Urothelium cell line (cell line): ENCODE measurements at regions not wholly inside any gene's neighbourhood (a gene's known extent, or its start where the extent isn't known, plus 50 kb on each side); places are given as distances from the start of the nearest gene placed in this dataset.
A peak's percentile ranks its signal among the peaks of the same experiment; 100 is the strongest.
"Not testable (repeated sequence)": the region's sequence is repeated elsewhere in the genome, so short reads cannot be mapped to it uniquely, and the experiment has no call there.

Experiments used
- DNase-seq: peaks from one replicate; pipeline ENCODE4 v3.0.0; 2011; ENCODE audit warnings: low spot score, mixed read lengths
- FAIRE-seq: peaks from 2 replicates; lab custom pipeline; 2011; peaks lifted over from hg19 to GRCh38; lab: Jason Lieb, UNC

DNA sequence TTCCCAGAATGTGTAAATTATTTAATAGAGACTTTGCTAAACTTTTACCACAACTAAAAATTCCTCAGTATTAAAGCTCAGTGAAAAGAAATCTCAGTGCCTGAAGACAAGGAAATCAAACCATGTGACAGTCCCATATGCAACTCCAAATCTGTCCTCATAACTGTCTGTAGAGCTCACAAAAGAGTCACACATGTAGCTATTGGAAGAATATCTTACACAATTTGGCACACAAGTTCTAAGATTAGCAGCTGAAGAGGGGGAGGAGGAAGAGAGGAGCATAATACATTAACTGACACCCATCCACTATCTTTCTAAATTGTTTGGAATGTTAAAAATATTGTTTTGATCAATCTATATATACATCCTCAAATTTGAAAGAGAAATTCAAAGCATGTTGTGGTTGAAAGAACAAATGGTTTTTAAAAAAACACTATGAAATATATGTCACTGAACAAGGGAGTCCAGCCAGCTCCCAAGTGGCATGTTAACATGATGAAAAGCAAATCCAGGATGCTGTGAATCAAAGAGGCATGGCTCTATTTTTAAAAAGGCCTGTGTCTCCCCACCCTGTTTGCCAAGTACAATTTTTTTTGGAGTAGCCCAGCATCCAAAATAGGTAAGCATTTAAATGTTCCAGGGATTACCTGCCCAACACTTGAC, 126.3 kb upstream of the NANOGP8 start:
- FAIRE-seq (no peak), DNase-seq (no peak)

DNA sequence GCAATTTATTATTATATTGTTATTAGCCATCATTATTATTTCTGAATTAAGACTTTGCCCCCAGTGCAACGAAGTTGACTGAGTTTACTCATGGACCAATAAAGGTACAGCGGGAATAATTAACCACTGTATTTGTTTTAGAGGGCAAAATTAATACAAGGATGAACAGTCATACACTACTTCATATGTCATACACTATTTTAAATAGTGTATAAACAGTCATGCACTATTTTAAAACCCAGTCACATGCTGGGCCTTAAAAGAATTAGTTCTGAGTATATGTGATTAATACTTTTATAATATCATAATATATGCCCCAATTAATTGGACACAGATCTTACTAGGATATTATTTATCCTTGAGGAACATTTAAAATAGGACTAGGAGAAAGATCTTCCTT, 125.3 kb upstream of the NANOGP8 start:
- FAIRE-seq (no peak), DNase-seq (no peak)

DNA sequence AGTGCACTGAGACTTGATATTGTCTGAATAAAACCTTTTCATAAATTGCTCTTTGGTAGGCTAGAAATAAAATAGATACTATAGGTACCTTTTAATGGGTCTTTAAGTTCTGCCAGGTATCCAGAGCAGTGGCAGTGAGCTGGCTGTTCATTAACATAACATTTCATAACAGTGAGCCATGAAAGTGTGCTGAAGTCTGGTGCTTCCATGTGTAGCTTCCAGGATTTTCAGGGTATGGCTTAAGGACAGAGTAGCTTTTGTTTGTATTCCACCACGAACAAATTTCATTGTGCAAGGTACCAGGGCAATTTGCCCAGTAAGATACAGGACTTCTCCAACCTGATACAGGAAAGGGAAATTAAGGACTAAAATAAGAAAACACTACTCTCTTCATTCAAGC, 124.7 kb upstream of the NANOGP8 start:
- FAIRE-seq = no peak
- DNase-seq = no peak

DNA sequence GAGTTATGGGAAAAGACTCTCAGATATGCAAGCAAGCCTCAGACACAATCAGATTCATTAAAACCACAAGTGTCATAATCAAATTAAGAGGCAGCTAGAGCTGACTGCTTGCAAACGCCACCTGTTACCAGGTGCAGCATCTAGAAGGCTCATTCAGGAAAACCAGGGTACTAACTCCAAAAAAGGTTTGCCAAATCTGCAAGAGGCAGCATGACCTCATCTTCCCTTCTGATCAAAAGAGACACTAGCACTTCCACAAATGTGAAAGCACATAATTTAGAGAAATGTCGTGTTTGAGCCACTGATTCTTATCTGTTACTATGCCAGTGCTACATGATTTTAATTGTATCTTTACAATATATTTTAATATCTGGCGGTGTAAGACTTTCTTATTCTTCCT, 123.3 kb upstream of the NANOGP8 start:
- no peak for FAIRE-seq
- no peak for DNase-seq

DNA sequence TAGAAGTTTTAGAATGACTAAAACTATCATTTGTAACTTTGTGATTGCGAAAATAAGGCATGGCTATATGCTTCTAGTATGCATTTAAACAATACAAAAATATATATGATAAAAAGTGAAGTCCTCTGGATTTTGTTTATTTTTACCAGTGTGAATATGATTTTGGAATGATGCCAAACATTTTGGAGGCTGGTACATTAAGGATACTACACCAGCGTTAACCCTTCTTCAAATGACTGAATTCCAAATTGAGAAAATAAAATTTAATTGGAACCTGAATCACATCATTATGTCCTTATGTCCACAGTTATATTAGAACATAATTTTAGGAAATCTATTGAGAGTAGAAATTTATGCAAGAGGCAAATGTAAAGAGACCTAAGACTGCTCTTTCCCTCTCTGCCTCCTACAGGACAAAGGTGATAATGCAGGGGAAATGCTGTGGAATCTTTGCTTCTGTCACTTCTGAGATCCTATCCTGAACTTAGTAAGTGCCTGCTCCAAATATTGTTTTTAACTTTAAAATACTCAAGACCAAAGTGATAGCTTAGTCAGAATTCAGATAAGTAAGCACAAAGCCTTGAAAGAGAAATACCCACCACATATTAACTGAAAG, 121.1 kb upstream of the NANOGP8 start:
- DNase-seq = no peak
- FAIRE-seq = no peak

DNA sequence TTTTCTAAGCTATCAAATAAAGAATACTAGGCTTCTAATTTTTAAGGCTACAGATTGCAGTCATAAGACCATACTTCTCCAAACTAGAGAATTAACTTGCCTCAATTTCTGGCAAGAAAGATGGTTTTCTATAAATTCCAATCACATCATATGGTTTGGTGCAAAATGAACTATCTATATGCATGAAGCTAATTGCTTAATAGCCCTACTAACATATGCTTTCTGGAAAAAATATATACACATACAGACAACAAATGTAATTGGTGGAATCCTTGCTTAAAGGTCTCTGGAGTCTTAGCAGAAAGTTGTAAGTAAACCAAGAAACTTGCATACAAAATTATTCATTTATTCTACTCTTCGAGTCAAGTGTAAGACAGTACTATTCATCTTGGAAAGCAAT, 113.1 kb upstream of the NANOGP8 start:
- DNase-seq (no peak), FAIRE-seq (no peak)

DNA sequence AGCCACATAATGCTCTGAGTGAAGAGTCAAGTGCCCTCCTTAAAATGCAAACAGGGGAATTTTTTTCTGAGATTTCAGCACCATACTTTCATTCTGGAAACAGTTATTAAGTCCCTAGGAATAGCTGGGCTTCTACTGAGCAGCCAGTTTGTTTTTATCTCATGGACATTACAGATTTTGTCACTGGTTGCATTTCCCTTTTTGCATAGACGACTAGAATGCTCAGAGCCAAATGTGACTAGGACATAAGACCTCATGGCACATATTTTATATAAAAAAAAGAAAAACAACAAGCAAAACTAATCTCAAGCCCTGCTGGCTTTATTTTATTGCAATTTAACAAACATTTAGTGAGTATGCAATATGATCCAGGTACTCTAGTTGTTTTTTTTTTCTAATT, 112.7 kb upstream of the NANOGP8 start:
- DNase-seq = no peak
- FAIRE-seq = no peak

DNA sequence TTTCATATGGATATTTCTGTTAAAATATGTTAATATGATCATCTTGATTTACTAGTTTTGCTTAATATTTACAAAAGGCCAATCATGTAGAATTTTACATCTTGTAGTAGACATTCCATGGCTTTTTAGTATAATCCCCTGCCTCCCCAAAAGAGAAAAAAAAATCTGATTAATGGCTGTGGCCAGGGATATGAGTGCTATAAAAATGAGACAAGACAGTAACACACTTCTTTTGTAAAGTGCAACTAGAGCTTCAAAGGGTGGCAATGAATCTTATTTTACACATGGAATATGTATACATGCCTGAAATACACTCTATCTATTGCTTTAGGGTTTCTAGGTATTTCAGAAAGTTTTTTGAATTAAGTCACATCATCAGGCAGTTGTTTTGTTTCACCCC, 112.2 kb upstream of the NANOGP8 start:
- FAIRE-seq = no peak

DNA sequence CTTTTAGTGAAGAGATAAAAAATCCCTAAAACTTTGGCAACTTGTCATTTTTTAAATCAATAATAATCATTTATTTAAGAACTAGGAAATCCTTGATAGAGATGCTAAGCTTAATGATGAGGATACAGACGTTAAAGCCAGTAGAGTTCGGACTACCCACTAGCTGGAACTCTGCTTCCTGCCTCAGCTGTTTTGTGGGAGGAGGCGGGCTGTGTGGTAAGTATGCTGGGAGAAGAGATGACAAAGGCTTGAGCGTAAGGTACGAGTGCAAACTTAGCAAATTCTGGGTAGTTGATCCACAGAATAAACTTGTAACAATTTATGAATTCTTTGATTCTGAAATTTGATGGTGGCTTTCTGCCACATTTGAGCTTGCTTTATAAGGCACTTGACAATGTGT, 111.2 kb upstream of the NANOGP8 start:
- DNase-seq (no peak), FAIRE-seq (no peak)

More for the DNA sequence above, 112.2 kb upstream of the NANOGP8 start:
- DNase-seq = no peak

DNA sequence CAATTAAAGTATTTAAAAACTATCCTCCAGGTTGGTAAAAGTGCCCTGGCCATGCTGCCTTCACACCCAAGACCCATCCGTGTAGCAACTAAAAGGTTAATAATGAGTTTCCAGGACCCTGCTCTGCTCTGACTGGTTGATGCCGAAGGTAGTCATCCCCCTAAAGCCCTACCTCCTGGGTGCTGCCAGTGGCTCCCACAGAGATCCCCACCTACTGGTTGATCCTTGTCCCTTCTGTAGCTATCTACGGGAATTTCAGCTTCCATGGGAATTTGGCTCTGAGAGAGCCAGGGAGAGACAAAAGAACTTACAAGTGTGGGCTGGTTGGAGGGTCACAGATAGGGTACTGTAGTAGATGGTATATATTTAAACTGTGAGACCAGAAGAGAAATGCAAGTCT, 110.6 kb upstream of the NANOGP8 start:
- FAIRE-seq = no peak
- DNase-seq = no peak

DNA sequence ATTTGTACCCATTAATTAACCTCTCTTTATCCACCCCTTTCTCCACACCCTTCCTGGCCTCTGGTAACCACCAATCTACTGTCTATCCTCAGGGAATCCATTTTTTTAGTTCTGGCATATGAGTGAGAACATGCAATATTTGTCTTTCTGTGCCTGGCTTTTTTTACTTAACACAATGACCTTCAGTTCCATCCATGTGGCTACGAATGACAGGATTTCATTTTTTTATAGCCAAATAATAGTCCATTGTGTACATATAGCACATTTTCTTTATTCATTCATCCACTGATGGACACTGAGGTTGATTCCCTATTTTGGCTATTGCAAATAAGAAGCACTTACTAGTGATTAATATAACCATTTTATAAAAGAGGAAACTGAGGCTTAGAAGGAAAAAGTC, 109.9 kb upstream of the NANOGP8 start:
- DNase-seq (no peak), FAIRE-seq (no peak)

DNA sequence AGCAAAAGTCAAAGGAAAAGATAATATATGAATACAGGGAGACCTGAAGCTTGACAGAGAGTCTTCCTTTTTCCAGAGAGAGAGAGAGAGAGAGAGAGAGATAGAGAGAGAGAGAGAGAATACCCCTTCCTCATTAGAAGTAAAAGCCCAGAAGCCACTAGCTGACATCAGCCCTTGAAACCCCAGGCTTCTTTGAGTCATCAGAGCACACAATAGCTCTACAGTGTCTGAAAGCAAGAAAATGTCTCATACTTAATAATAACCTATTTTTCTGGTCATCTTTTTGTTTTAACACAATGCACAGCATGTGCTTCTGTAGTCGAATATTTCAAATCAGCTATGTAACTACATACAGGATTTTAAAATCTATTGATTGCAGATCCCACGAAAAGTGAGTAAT, 109.2 kb upstream of the NANOGP8 start:
- FAIRE-seq (no peak), DNase-seq (peak; percentile 2)

DNA sequence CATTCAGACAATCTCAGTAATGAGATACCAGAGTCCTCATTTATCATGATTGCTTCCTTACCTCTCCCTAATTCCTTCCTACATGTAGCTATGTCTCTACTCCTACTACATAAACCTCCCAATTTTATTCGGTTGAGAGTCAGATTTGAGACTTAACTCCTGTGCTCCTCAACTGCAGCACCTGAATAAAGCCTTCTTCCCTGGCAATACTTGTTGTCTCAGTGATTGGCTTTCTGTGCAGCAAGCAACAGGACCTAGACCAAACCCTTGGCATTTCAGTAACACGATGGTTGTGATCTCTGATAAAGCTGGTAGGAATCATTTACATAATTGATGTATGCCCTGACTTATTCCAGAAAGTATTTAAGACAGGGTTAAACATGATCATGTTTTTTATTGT, 106.7 kb upstream of the NANOGP8 start:
- no peak for FAIRE-seq
- no peak for DNase-seq

DNA sequence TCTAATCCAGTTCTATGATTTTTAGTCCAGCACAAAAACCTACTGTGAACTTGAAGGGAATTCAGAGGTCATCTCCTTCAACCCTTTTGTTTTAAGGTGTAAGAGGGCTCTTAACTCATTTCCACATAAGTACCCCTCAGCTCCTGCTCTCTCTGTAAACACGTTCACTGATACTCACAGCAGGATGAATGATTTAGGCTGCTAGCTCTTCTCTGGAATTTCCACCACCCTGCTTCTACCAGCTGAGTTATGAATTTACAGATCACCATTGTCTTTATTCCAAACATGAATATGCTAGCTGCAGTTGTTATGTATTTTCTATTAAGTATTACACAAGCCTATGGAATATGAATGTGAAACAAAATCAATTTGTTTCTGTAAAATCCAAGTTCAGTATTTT, 101.3 kb upstream of the NANOGP8 start:
- DNase-seq (no peak), FAIRE-seq (no peak)

DNA sequence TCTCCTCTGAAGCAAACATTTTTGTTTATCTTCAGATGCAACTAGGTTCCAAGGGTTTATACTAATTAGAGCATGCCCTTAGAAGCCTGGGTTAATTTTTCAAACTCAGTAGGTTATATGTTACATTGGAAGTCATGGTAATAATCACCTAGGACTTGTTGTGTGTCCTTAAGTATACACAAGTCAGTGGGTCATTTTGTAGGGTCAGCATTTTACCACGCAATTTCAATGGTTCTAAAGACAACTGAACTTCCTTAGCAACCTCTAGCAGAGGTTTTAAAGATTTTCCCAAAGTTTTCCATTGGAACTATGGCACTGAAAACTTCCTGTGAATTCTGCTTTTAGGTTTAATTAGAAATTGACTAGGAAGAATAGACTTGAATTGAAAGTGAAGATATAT, 99.6 kb upstream of the NANOGP8 start:
- FAIRE-seq (no peak), DNase-seq (no peak)

DNA sequence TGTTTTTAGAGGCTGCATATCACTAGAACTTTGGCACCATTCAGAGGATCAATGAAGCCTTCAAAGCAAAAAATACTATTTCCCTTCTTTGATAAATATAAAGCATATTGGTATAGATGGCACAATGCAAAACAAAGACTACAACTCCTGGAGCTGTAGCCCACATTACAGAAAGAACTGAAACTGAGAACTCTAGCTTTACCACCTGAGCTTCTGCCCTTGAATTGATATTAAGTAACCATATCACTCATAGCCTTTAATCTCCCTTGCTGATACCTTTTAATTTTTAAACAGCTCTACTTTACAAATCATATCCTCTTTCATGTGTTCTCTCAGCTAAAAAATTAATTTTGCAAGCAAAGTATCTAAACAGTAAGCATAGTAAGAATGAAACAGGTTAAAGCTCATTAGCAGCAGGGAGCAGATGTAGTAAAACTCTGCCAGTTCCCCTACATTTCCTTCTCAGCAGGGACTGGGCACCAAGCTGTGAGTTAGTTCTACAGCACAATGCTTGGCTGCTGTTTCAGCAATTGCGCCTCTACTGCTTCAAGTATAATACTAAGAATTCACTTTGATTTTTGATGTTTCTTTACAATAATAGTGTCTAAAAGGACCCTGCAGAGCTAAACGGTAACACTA, 97.9 kb upstream of the NANOGP8 start:
- FAIRE-seq (no peak), DNase-seq (no peak)

DNA sequence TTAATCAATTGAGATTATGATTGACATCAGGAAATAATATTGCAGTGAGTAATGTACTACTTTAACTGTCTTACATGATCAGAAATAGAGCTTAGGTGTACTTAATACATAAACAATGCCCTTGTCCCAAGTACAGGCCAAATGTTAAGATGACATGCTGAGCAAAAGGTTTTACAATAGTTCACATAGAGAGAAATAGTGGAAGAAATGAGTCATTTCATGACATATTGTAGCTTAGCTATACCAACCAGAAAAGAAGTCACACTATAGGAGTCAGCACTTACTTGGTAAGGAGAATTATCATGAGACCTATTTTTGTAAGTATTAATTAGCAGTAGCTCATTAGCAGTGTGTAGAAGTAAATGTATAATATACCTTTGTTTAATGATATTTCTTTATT, 96.4 kb upstream of the NANOGP8 start:
- FAIRE-seq = no peak
- no peak for DNase-seq

DNA sequence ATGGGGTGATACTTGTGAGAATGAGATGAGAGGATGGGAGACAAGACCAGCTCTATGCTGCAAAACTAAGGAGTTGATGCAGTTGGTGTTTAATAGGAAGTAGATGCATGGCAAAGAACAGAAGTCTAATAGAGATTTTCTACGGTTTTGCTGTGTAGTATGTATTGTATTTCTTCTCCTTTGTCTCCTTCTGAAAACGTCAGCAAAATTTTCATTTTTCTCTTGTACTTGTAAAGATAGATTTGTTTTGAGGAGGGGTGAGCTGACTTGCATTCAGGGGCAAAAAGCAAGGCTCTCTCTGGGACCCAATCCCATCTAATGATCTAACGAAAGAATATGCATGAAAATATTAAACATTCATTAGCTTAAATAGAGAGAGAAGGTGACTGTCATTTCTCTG, 94.6 kb upstream of the NANOGP8 start:
- DNase-seq (no peak), FAIRE-seq (no peak)

DNA sequence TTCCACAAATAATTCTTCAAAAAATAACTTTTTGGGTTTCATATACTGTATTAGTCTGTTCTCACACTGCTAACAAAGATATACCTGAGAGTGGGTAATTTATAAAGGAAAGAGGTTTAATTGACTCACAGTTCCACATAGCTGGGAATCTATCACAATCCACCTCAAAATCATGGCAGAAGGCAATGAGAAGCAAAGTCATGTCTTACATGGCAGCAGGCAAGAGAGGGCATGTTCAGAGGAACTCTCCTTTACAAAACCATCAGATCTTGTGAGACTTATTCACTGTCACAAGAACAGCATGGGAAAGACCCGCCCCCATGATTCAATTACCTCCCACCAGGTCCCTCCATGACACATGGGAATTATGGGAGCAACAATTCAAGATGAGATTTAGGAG, 93.1 kb upstream of the NANOGP8 start:
- not testable (repeated sequence) for FAIRE-seq, DNase-seq

DNA sequence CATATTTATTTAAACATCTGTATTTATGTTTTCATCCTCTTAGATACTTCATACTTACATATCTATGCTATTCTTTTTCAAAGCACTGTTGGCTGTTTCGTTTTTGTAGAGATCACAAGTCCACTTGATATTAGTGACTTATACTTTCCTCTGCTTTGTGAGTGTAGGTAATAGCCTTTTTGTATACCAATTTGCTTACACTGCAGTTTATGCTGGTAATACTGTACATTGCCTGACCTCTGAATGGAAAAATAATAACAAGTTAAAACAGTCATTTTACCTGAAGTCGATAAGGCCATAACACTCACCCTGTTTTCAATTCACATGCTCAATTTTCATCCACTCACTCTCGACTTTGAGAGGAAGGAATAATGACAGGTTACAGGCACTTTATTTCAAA, 89.9 kb upstream of the NANOGP8 start:
- no peak for DNase-seq
- FAIRE-seq = no peak

DNA sequence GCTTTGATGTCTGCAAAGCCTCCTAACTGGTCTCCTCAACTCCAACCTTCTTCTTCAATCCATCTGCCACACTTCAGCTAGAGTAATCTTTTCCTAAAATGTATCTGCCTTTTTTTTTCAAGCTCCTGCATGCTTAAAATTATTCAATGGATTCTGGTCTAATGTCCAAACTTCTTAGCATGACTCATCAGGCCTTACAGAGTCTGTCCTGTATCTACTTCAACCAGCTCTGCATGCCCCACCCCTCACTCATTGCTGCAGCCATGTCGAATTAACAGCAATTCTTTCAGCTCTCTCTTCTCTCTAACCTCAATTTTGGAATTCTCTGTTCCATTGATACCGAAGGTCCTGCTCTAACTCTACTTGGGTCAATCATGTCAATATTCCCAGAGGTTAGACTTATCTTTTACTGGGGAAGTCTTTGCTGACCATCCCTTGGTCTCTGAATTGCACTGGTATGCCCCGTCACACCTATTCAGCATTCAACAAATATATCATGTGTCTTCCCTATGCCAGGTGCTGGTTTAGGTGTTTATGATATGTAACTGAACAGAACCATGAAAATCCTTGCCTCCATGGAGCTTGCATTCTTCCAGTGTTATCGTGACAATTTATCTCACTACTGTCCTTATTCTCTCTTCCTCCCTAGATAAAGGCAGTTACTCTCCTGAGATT, 88.5 kb upstream of the NANOGP8 start:
- FAIRE-seq (no peak), DNase-seq (peak; percentile 8)

DNA sequence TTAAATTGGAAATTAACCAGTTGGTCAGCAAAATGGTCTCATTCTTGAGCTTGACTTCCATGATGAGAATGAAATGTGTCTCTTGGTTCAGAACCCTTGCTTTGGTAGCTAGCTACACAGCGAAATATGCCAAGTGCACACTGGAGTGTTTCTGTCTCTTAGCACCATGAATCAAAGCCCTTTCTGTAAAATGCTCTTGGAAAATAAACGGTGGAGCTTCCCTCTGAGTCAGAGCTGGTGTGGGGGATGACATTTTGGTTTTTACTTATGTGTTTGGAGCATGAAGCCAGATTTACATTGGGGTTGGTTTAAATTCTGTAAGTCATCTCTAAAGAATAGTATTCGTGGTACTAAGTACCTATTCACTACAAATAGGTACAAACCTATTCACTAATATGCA, 85.1 kb upstream of the NANOGP8 start:
- DNase-seq (no peak), FAIRE-seq (no peak)
